GM19468 (cell line): ENCODE measurements at regions not wholly inside any gene's neighbourhood (a gene's known extent, or its start where the extent isn't known, plus 50 kb on each side); places are given as distances from the start of the nearest gene placed in this dataset.

Source experiments
- ATAC-seq: cut with Tn5 transposase; IDR thresholded peaks from one replicate; pipeline ENCODE4 v1.9.1; 2021; ENCODE audit warnings: mild to moderate bottlenecking, moderate library complexity, moderate number of reproducible peaks; ENCODE audit not compliant: unreplicated experiment; ENCODE audit errors: extremely low read depth

- no peak for ATAC-seq
Measured at GRCh38 chr13:106384516-106384915, 150.9 kb downstream of the EFNB2 start.

GRCh38 chr13:106383791-106384190 is 151.7 kb downstream of the EFNB2 start:
- no peak for ATAC-seq

GRCh38 chr13:106382534-106382933 is 152.9 kb downstream of the EFNB2 start:
- ATAC-seq: no peak

GRCh38 chr13:106381091-106381490 is 154.4 kb downstream of the EFNB2 start:
- ATAC-seq: no peak

GRCh38 chr13:106377931-106378662 is 157.4 kb downstream of the EFNB2 start:
- no peak for ATAC-seq

GRCh38 chr13:106377341-106377740 is 158.1 kb downstream of the EFNB2 start:
- ATAC-seq: no peak

GRCh38 chr13:106376401-106377112 is 158.9 kb downstream of the EFNB2 start:
- ATAC-seq: no peak

- no peak for ATAC-seq
Measured at GRCh38 chr13:106375085-106375484, 160.4 kb downstream of the EFNB2 start.

GRCh38 chr13:106374631-106375030 is 160.8 kb downstream of the EFNB2 start:
- no peak for ATAC-seq

GRCh38 chr13:106373989-106374572 is 161.4 kb downstream of the EFNB2 start:
- peak; percentile 32 for ATAC-seq

GRCh38 chr13:106373304-106373988 is 162.0 kb downstream of the EFNB2 start:
- ATAC-seq: peak; percentile 66

GRCh38 chr13:106372199-106373155 is 163.0 kb downstream of the EFNB2 start:
- ATAC-seq: no peak

- no peak for ATAC-seq
Measured at GRCh38 chr13:106371024-106371423, 164.4 kb downstream of the EFNB2 start.

GRCh38 chr13:106369858-106370257 is 165.6 kb downstream of the EFNB2 start:
- no peak for ATAC-seq

- no peak for ATAC-seq
Measured at GRCh38 chr13:106369091-106369490, 166.4 kb downstream of the EFNB2 start.

- no peak for ATAC-seq
Measured at GRCh38 chr13:106367361-106367971, 168.0 kb downstream of the EFNB2 start.

- ATAC-seq: no peak
Measured at GRCh38 chr13:106362707-106363106, 172.8 kb downstream of the EFNB2 start.

GRCh38 chr13:106361621-106362020 is 173.8 kb downstream of the EFNB2 start:
- ATAC-seq: no peak

- ATAC-seq: no peak
Measured at GRCh38 chr13:106357198-106357597, 178.3 kb downstream of the EFNB2 start.
